GM18499 (cell line): ENCODE measurements at regions not wholly inside any gene's neighbourhood (a gene's known extent, or its start where the extent isn't known, plus 50 kb on each side); places are given as distances from the start of the nearest gene placed in this dataset.

Source experiments
- ATAC-seq: cut with Tn5 transposase; IDR thresholded peaks from one replicate; pipeline ENCODE4 v1.9.1; 2021; ENCODE audit warnings: moderate number of reproducible peaks; ENCODE audit not compliant: insufficient read depth, unreplicated experiment

DNA sequence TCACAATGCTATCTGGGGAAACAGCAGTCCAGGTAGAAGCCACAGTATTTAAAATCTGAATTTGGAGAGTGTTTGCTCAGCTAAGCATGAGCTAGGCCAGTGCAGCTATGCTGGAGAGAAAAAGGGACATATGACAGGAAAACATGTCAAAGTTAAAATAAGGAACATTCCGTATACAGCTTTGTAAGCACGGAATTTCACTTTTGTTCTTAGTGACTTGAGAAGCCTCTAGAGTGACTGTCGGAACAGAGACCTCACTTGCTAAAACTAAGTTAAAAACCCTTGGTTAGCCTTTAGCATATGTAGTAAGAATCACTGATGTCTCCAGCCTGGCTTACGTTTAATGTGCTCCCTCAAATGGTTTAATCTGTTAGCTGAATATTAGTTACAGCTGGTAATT lies 661.7 kb downstream of the KCNT2 start:
- ATAC-seq, result no peak

DNA sequence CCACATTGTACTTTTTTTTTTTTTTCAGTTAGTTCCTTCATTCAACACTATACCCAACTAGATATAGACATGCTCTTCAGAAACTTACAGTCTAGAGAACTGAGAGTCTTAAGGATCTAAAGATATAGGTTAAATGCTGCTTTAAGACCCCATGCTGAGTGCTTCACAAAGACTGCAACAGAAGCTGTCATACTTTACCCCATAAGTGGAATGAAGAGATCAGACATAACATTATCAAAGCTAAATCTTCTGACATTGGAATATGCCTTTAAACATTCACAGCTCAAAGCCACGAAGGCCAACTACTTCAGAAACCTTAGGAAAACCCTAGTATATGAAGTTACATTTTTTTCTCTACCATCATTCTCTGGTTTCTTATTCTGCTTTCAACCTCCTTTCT lies 666.4 kb downstream of the KCNT2 start:
- no peak for ATAC-seq

GRCh38 chr1:195941314-195941713 lies 666.9 kb downstream of the KCNT2 start:
- no peak for ATAC-seq

GRCh38 chr1:195939844-195940243 lies 668.4 kb downstream of the KCNT2 start:
- no peak for ATAC-seq

- no peak for ATAC-seq
These were observed 673.3 kb downstream of the KCNT2 start for GRCh38 chr1:195934817-195935553.

DNA sequence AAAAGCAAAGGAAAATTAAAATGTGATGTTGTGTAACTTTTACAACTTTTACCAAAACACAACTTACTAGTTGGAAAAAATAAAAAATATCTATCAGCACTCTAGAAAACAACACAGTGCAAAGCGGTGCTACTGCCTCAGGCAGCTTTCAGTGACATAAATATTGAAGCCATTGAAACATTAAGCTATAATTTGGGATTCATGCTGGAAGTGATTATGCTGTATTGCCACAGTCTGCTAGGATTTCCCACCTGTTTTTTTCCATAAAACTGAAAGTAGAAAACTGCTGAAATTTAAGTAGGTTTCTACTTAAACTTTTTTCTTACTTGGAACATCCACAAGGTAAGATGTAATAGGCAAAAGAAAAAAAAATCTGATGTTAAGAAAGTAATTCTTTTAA lies 674.4 kb downstream of the KCNT2 start:
- ATAC-seq, result no peak

DNA sequence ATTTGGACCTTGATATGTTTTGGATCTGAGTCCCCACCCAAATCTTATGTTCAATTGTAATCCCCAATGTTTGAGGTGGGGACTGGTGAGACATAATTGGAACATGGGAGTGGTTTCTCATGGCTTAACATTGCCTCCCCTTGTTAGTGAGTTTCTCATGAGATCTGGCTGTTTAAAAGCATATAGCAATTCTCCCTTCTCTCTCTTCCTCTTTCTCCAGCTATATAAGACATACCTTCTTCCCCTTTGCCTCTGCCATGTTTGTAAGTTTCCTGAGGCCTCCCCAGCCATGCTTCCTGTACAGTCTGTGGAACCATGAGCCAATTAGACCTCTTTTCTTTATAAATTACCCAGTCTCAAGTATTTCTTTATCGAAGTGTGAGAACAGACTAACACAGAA lies 692.4 kb downstream of the KCNT2 start:
- ATAC-seq, result no peak

DNA sequence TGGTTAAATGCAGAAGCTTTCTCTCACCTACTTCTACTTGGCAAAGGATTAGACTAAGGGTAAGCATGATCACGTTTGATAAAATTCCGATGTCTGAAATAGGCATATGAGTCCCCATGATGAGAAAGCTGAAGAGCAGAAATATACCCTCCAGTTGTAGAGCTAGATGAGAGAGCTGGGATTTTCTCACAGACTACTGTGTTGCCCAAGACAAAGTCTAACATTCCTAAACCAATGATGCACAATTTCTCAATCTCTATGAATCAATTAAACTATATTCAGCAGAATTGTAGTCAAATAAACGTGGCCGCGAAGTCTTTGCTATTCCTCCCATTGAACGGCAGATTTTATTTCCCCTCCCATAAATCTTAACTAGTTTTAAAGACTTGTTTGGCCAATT lies 699.2 kb downstream of the KCNT2 start:
- no peak for ATAC-seq

DNA sequence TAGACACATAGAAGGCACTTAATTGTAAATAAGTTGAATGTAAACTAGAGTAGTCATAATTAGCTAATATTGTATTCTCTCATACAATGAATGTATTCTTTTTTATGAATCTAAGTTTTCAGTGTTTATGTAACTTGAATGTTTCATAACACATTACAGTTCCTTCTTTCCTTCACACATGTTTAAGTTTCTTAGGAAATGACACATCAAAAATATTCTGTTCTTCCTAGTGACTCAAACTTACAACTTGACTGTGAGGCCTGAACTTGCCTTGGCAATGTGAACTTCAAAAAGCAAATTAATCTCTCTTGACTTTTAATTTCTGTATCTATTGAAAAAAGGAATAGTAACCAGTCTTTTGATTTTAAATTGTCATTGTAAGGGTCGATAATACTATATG lies 700.1 kb downstream of the KCNT2 start:
- no peak for ATAC-seq

DNA sequence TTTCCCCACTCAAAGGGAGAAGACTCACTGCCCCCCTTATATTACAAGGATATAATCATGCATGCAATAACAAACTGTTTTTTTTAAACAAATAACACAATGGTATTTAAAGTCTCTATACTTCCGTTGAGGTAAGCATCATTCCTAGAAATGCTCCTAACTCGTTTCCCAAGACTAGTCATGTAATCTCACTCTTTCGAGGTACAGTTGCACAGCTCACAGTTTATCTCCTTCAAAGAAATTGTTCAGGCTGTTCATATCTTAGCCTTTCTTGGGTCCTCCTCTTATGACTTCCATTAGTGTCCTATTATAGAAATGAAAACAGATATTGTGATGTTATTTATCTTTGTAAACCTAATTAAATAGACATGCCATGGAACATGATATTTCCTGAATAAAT lies 705.0 kb downstream of the KCNT2 start:
- no peak for ATAC-seq

- ATAC-seq, result no peak
These were observed 705.5 kb downstream of the KCNT2 start for GRCh38 chr1:195902779-195903178.

DNA sequence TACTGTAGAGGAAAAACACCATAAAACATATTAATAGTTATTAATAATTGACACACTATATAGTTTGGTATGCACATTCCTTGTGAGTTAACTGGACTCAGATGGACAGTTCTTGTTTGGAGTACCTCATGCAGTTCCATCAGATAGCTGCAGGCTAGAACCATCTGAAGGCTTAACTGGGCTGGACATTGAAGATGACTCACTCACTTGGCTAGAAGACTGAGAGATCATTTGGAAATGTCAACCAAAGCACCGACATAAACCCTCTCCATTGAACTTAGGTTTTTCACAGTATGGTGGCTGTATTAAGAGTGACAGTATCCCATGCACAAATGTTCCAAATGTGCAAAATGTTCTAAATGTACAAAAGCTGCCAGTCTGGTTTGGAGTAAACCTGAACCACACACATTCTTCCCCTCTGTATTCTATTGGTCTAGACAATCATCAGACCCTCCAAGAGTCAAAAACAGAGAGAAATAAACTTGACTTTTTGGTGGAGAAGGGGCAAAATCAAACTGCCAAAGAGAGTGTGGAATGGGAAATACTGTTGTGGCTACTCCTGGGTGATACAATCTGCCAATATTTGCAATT lies 708.4 kb downstream of the KCNT2 start:
- no peak for ATAC-seq

- no peak for ATAC-seq
These were observed 709.3 kb downstream of the KCNT2 start for GRCh38 chr1:195898924-195899323.

GRCh38 chr1:195898373-195898772 lies 709.9 kb downstream of the KCNT2 start:
- ATAC-seq, result no peak

DNA sequence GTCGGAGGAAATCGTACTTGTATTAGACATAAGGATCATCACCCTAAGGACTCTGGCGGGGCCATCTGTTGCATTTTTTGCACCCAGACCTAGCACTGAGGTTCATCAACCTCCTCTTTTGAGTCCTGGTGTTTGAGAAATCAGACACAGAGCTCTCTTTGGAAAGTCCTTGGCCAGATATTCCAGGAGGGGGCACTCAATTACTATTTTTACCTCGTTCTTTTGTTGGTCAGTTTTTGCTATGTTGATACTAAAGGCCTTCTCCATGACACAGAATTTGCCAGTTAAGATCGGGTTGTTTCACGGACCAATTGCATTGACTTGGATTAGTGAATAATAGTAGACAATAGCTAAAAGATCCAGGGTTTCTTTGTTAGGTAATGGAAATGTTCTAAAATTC lies 711.2 kb downstream of the KCNT2 start:
- no peak for ATAC-seq

DNA sequence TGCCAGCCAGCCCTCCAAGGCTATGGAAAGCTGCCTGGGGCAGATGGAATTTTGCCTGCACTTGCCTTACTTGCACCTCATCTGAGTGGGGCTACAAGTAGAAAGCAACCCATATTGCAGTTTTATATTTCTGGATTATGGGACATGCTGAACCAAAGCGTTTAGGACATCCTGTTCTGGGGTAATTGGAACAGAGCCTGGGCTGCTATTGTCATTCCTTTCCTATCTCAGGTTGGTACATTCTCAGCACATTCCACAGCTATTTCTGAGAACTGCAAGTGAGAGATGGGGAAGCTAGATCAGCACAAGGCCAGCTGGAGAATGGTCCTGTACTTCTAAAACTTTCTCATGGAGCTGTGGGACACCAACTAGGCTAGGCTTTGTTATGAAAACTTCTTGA lies 713.8 kb downstream of the KCNT2 start:
- no peak for ATAC-seq

- no peak for ATAC-seq
These were observed 722.2 kb downstream of the KCNT2 start for GRCh38 chr1:195886000-195886399.

GRCh38 chr1:195878478-195878877 lies 729.8 kb downstream of the KCNT2 start:
- no peak for ATAC-seq

DNA sequence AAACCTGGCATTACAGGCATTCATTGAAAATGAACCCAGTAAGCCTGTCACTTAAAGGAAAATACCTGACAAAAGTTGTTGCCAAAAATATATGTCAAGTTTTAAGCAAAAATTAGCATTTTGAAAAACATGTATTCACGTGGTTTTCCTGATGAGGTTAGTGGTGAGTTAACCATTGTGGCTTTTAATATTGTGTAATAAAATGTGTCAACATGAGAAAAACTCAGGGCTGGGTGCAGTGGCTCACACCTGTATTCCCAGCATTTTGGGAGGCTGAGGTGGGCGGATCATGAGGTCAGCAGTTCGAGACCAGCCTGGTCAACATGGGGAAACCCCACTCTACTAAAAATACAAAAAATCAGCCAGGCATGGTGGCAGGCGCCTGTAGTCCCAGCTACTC lies 731.4 kb downstream of the KCNT2 start:
- ATAC-seq, result no peak

DNA sequence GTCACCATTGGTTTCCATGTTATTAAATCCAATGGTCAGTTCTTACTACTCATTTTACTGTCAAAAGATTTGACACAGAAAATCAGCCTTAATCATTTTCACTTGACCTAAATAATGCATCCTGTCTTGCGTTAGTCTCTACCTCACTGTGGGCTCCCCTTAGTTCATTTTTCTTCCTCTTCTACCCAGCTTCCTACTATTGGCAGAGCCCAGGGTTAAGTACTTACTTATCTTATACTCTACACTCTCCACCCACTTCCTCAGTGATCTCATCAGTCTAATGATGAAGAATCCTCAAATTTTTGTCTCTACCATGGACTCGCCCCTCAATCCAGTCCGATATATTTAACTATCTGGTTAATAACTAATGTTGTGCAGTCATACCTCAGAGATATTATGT lies 735.9 kb downstream of the KCNT2 start:
- no peak for ATAC-seq

- ATAC-seq, result no peak
These were observed 740.6 kb downstream of the KCNT2 start for GRCh38 chr1:195867638-195868037.

DNA sequence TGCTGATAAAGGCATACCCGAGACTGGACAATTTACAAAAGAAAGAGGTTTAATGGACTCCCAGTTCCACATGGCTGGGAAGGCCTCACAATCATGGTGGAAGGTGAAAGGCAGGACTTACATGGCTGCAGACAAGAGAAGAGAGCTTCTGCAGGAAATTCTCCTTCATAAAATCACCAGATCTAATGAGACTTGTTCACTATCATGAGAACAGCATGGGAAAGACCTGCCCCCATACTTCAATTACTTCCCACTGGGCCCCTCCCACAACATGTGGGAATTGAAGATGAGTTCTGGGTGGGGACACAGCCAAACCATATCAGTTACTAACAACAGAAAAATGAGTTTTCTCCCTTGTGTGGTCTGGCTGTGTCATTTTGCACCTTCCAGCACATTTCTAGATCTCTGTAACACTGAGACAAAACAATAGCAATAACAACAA lies 741.4 kb downstream of the KCNT2 start:
- no peak for ATAC-seq
